ENCODE measurements at regions not wholly inside any gene's neighbourhood (a gene's known extent, or its start where the extent isn't known, plus 50 kb on each side); places are given as distances from the start of the nearest gene placed in this dataset.

GRCh38 chr11:70501933-70502540 is 103.7 kb downstream of the CTTN start:
- no peak for DNase-seq

DNA sequence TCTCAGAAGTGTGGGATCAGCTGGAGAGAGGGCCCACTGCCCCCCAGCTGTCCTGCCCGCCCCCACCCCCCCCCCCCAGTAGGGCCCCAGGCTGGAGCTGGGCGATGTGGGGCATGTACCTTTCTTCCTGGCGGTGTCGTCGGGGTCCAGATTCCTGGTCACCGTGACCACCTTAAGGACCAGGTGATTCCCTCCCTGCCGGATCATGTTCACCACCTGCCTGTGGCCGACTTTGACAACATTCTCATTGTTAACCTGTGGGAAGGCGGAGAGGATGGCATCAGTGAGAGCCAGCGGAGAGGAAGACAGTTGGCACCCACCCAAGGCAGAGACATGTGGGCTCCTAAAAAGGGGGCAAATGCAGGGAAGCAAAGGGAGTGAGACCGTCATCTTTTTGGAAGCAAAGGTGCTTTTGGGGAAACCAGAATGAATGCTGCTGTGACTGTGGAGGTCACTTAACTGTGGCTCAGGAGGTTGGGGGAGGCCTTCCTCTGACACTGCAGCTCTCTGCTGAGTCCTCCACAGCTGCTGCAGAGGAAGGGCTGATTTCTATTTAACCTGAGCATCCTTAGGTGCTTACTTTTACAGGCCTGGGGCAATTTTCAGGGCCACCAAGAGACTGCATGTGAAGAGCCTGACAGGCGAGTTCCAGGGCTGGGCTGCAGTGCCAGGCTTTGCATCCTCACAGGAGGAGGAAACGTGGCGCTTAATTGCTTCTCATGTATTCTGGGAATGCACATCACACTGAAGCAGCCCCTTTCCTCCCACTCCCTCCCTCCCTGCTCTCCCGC is 104.5 kb downstream of the CTTN start:
- peak; percentile 66 for DNase-seq

DNA sequence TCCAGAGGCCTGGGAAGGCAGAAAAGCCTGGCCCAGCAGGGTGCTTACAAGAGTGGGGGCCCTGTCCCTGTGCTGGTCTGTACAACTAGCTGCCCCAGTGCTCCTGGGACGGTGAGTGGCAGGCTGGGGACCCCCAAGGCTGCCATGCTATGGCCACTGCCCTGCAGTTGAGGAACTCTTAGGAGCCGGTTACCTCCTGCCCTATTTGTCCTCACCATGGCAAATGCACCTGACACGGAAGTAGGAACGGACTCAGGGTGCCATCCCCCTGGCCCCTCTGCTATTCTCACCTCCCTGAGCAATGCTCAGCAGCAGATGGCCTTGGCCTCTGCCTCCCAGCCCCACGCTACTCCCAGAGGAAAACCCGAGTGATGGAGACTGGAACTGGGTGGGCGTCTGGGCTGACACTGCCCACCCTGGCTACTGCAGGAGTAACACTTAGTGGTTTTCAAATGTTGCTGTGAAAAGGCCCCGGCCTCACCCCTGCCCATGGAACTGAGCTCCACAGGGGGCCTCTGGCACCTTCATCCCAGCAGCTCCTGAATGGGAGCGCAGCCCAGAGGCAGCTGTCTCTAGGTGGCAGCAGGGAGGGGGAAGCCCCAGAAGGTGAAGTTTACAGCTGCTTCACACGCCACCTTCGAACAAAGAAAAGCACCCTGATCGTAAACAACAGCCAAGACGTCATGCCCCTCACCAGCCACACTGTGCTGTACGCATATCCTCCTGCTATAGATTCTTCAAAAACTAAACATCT is 105.3 kb downstream of the CTTN start:
- peak; percentile 90 for DNase-seq

GRCh38 chr11:70504246-70505020 is 106.1 kb downstream of the CTTN start:
- no peak for DNase-seq

DNA sequence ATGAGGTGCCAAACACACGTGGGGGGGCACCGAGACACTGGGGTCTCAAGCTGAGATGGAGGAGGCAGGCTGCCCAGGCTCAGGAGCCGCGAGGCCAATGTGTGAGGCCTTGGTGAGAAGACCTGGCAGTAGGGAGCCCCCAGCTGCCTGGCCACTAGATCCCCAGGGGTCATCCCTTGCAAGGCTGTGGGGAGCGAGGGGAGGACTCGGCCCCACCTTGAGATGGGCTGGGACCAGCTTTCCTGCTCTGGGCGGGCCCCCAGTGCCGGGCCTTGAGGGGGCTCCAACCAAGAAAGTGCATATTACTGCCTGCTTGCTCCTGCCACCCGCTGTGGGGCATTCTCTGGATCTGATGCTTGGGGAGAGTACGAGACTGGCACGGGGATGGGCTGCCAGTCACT is 107.0 kb downstream of the CTTN start:
- no peak for DNase-seq

DNA sequence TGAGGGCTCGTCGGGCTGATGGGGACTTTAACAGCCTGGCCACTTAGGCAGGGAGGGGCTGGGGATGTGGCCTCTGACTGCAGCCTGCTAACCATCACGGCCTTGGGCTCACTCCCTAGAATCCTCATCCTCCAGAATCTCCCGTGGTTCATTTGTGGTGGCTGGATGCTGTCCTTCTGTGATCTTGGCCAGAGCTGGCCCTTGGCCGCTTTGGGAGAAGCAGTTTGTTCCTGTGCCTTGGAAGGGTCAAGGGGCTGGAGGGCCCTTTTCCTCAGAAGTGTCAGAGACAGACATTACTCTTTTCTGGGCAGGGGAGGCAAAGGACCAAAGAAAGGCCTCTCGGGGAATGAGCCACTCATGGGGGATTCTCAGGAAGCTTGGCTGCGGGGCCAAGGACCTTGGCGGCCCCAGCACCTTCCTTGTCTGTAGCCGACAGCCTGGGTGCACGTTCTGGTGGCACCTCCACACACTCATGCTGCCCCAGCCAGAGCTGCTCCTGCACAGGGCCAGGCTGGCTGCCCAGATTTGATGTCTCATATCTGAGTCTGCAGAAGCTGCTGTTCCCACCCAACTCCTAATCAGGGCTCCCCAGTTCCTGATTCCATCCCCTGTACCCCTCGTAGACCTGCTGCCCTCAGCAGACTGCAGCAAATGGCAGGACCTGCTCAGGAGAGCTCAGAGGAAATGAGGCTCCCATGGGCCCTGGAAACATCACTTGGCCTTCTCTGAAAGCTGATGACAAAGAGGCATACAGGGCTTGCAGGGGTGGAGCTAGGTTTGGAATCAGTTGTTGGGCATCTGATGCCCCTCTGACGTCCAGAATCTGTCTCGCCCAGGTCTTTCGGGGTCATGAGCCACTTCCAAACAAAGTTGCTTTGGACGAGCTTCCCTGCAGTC is 107.7 kb downstream of the CTTN start:
- DNase-seq: no peak

DNA sequence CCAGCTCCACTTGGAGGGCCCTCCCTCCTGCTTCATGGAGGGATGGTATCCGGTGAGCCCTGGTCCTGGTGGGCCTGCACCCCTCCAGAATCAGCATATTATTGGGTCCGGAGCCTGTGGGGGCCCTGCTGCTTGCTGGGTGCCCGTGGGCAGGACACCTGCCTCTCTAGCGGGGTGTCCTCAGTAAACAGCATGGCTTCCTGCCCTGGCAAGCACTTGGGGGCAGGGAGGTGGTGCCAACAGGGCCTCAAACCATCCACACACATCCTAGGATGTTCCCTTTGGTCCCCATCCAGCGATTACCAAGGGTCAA is 108.3 kb downstream of the CTTN start:
- DNase-seq: no peak

GRCh38 chr11:70506986-70507385 is 108.7 kb downstream of the CTTN start:
- no peak for DNase-seq

GRCh38 chr11:70507466-70508230 is 109.3 kb downstream of the CTTN start:
- no peak for DNase-seq

DNA sequence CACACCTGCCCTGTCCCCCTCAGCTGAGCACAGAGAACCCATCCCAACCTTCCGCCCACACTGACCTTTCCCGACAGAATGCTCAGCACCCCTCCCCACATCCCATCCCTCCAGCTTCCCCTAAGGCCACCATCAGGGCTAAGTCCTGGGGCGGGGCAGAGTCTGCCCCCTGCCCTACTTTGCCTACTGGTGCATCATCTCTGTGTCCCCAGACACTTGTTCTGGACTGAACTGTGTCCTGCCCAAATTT is 109.8 kb downstream of the CTTN start:
- no peak for DNase-seq

DNA sequence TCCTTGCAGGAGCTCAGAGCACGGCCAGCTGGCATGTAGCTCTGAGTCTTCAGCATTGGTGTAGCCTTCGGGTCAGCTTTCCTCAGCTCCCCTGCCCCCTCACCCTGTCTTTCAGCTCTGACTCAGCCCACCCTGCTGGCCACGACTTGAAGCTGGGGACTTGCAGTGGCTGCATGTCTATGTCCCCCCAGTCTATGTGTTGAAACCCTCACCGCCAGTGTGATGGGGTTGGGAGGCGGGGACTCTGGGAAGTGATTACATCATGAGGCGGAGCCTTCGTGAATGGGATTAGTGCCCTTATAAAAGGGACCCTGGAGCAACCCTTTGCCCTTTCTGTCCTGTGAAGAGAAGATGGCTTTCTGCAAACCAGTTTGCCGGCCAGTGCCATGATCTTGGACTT is 111.1 kb downstream of the CTTN start:
- DNase-seq: no peak

GRCh38 chr11:70510106-70510505 is 111.8 kb downstream of the CTTN start:
- no peak for DNase-seq

- DNase-seq: no peak
These were observed 112.2 kb downstream of the CTTN start for GRCh38 chr11:70510571-70510970.

- no peak for DNase-seq
These were observed 113.0 kb downstream of the CTTN start for GRCh38 chr11:70511345-70511744.

DNA sequence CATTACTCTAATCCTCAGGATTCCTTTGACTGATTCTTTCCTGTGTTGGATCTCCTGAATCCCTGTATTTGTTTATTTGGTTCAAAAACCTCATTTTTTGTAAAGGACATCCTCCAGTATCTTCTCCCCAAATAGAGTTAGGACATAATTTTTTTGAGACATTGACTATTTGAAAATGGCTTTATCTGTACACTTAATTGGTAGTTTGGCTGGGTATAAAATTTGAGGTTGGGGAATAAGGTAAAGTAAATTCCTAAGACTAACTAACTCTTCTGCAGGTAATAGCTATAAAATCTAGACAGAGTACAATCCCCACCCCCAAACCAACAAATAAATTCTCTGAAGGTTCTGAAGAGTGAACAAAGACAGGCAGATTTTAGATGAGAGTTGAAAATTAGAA is 114.4 kb downstream of the CTTN start:
- DNase-seq: no peak

GRCh38 chr11:70517203-70517602 is 118.9 kb downstream of the CTTN start:
- no peak for DNase-seq

DNA sequence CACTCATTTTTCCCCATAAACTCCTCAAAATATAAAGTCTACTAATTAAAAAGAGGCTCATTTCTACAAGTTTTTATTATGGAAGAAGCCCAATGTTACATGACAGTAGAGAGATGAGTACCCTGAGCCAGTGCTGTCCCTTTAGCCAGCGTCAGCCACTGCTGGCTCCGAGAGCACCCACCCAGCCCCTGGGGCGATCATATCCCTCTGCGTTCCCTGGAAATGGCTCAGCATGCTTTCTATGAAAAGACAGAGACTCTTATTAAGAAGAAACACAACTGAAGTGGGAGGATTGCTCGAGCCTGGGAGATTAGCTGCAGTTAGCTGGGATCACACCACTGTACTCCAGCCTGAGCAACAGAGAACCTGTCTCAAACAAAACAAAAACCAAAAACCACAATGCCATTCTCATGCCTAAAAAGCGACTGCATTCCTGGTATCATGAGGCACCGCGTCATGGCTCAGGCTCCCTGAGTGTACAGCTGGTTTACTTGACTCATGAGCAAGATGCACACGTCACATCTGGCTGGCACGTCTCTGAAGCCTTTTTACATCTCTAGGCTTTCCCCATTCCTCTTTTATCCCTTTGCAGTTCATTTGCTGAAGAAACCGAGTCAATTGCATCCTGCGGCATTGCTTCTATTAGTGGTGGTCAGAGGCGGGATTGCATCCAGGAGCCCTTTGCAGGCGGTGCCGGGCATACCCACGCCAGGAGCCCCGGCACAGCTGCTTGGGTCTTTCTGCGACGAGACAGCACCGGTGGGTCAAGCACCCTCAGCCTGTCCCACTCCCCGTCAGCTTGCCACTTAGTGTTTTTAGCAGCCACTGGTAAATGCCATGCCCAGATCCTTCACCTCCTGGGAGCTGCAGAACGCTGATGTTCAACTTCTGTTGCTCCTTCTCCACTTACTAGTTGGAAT is 119.9 kb downstream of the CTTN start:
- DNase-seq: no peak

GRCh38 chr11:70519117-70519516 is 120.8 kb downstream of the CTTN start:
- DNase-seq: no peak

- DNase-seq: no peak
These were observed 123.4 kb downstream of the CTTN start for GRCh38 chr11:70521475-70522308.

GRCh38 chr11:70522309-70522592 is 123.9 kb downstream of the CTTN start:
- no peak for DNase-seq

Measured in NCI-H510A (cell line).